GM21619 (cell line): ENCODE measurements at regions not wholly inside any gene's neighbourhood (a gene's known extent, or its start where the extent isn't known, plus 50 kb on each side); places are given as distances from the start of the nearest gene placed in this dataset.

Experiments
- ATAC-seq: cut with Tn5 transposase; IDR thresholded peaks from one replicate; pipeline ENCODE4 v1.9.1; 2021; ENCODE audit not compliant: unreplicated experiment

- no peak for ATAC-seq
Measured at GRCh38 chr20:24718277-24718676, 230.8 kb upstream of the CST7 start.

GRCh38 chr20:24718696-24719095 lies 230.4 kb upstream of the CST7 start:
- ATAC-seq = no peak

- ATAC-seq = no peak
Measured at GRCh38 chr20:24720957-24721356, 228.1 kb upstream of the CST7 start.

- no peak for ATAC-seq
Measured at GRCh38 chr20:24721891-24722568, 227.0 kb upstream of the CST7 start.

- no peak for ATAC-seq
Measured at GRCh38 chr20:24722586-24722985, 226.5 kb upstream of the CST7 start.

GRCh38 chr20:24723186-24723585 lies 225.9 kb upstream of the CST7 start:
- ATAC-seq = no peak

- ATAC-seq = no peak
Measured at GRCh38 chr20:24723647-24724352, 225.3 kb upstream of the CST7 start.

- ATAC-seq = no peak
Measured at GRCh38 chr20:24724982-24725533, 224.0 kb upstream of the CST7 start.

- ATAC-seq = no peak
Measured at GRCh38 chr20:24727795-24728194, 221.3 kb upstream of the CST7 start.

GRCh38 chr20:24729896-24730605 lies 219.0 kb upstream of the CST7 start:
- no peak for ATAC-seq

- ATAC-seq = no peak
Measured at GRCh38 chr20:24730750-24731149, 218.3 kb upstream of the CST7 start.

GRCh38 chr20:24731312-24731711 lies 217.8 kb upstream of the CST7 start:
- ATAC-seq = no peak

GRCh38 chr20:24732076-24732475 lies 217.0 kb upstream of the CST7 start:
- ATAC-seq = no peak

- no peak for ATAC-seq
Measured at GRCh38 chr20:24732599-24732998, 216.5 kb upstream of the CST7 start.

- no peak for ATAC-seq
Measured at GRCh38 chr20:24733416-24733815, 215.7 kb upstream of the CST7 start.

- no peak for ATAC-seq
Measured at GRCh38 chr20:24734139-24734538, 214.9 kb upstream of the CST7 start.

- ATAC-seq = no peak
Measured at GRCh38 chr20:24735263-24735662, 213.8 kb upstream of the CST7 start.

GRCh38 chr20:24736131-24736843 lies 212.8 kb upstream of the CST7 start:
- ATAC-seq = no peak

GRCh38 chr20:24736844-24737211 lies 212.2 kb upstream of the CST7 start:
- no peak for ATAC-seq

- no peak for ATAC-seq
Measured at GRCh38 chr20:24737212-24737850, 211.7 kb upstream of the CST7 start.
